Liver (tissue), 8 donors: ENCODE measurements at regions not wholly inside any gene's neighbourhood (a gene's known extent, or its start where the extent isn't known, plus 50 kb on each side); places are given as distances from the start of the nearest gene placed in this dataset.

Source experiments
- DNase-seq: peaks from one replicate; pipeline ENCODE4 v3.0.0-alpha.2; 2017; ENCODE audit warnings: low spot score
- H3K27ac ChIP-seq, 2 donors: one replicate each; pipeline ENCODE4 v1.7.0; 2013; ENCODE audit warnings: inconsistent platforms in 2 of 2, low read length in 2 of 2, control low read depth in 1 of 2, low read depth in 1 of 2, mild to moderate bottlenecking in 1 of 2
- H3K27me3 ChIP-seq, 4 donors: one replicate each; pipeline versions ENCODE4 v1.6.1 to v1.7.0; 2013; ENCODE audit warnings: low read length in 3 of 4, inconsistent platforms in 1 of 4, mild to moderate bottlenecking in 1 of 4, moderate library complexity in 1 of 4; ENCODE audit not compliant: control insufficient read depth in 4 of 4, insufficient read depth in 4 of 4
- H3K36me3 ChIP-seq, 4 donors: one replicate each; pipeline versions ENCODE4 v1.6.1 to v1.7.0; 2013; ENCODE audit warnings: low read length in 3 of 4, mild to moderate bottlenecking in 3 of 4, low read depth in 1 of 4, moderate library complexity in 1 of 4; ENCODE audit not compliant: control insufficient read depth in 4 of 4, insufficient read depth in 3 of 4
- H3K4me1 ChIP-seq, 4 donors: one replicate each; pipeline versions ENCODE4 v1.6.1 to v1.7.0; 2013; ENCODE audit warnings: low read length in 3 of 4, mild to moderate bottlenecking in 3 of 4, moderate library complexity in 1 of 4; ENCODE audit not compliant: control insufficient read depth in 4 of 4, insufficient read depth in 4 of 4
- H3K4me3 ChIP-seq, 3 donors: one replicate each; pipeline versions ENCODE4 v1.6.1 to v1.7.0; 2013; ENCODE audit warnings: low read length in 3 of 3, control low read depth in 1 of 3, low read depth in 1 of 3, mild to moderate bottlenecking in 1 of 3
- H3K9ac ChIP-seq, 2 donors: one replicate each; pipeline ENCODE4 v1.7.0; 2013; ENCODE audit warnings: low read length in 2 of 2, mild to moderate bottlenecking in 2 of 2, moderate library complexity in 2 of 2, control low read depth in 1 of 2, low read depth in 1 of 2
- H3K9me3 ChIP-seq, 4 donors: one replicate each; pipeline versions ENCODE4 v1.6.1 to v1.7.0; 2013; ENCODE audit warnings: low read length in 3 of 4; ENCODE audit not compliant: control insufficient read depth in 4 of 4
- EGR1 ChIP-seq, 2 donors: IDR thresholded peaks; 2 replicates each; pipeline ENCODE4 v1.6.1; 2016 to 2018; ENCODE audit warnings: antibody characterized with exemption in 2 of 2, low read depth in 2 of 2
- FOXA1 ChIP-seq: IDR thresholded peaks from 2 replicates; pipeline ENCODE4 v1.6.1; 2016; ENCODE audit warnings: antibody characterized with exemption
- FOXA2 ChIP-seq: IDR thresholded peaks from 2 replicates; pipeline ENCODE4 v1.6.1; 2016; ENCODE audit warnings: antibody characterized with exemption
- GABPA ChIP-seq, 2 donors: IDR thresholded peaks in 1 of 2; conservative IDR thresholded peaks in 1 of 2; 2 replicates each; pipeline ENCODE4 v1.6.1; 2016; ENCODE audit warnings: antibody characterized with exemption in 2 of 2, mild to moderate bottlenecking in 1 of 2, moderate library complexity in 1 of 2
- HNF4A ChIP-seq, 2 donors: conservative IDR thresholded peaks; 2 replicates each; pipeline ENCODE4 v1.6.1; 2016; ENCODE audit warnings: antibody characterized with exemption in 2 of 2, mild to moderate bottlenecking in 2 of 2
- HNF4G ChIP-seq: IDR thresholded peaks from 2 replicates; pipeline ENCODE4 v1.6.1; 2016; ENCODE audit warnings: antibody characterized with exemption
- JUND ChIP-seq, 2 donors: IDR thresholded peaks; 2 replicates each; pipeline ENCODE4 v1.6.1; 2016; ENCODE audit warnings: antibody characterized with exemption in 2 of 2
- NR2F2 ChIP-seq: IDR thresholded peaks from 2 replicates; pipeline ENCODE4 v1.6.1; 2016; ENCODE audit warnings: antibody characterized with exemption
- RAD21 ChIP-seq, 2 donors: IDR thresholded peaks; 2 replicates each; pipeline ENCODE4 v1.6.1; 2016; ENCODE audit warnings: antibody characterized with exemption in 2 of 2, mild to moderate bottlenecking in 2 of 2
- RXRA ChIP-seq, 2 donors: IDR thresholded peaks; 2 replicates each; pipeline ENCODE4 v1.6.1; 2017 to 2018; ENCODE audit warnings: antibody characterized with exemption in 2 of 2, mild to moderate bottlenecking in 1 of 2
- SP1 ChIP-seq: IDR thresholded peaks from 2 replicates; pipeline ENCODE4 v1.6.1; 2018; ENCODE audit warnings: antibody characterized with exemption, mild to moderate bottlenecking
- TAF1 ChIP-seq: conservative IDR thresholded peaks from 2 replicates; pipeline ENCODE4 v1.6.1; 2016; ENCODE audit warnings: antibody characterized with exemption, mild to moderate bottlenecking
- YY1 ChIP-seq: IDR thresholded peaks from 2 replicates; pipeline ENCODE4 v1.6.1; 2016; ENCODE audit warnings: antibody characterized with exemption, mild to moderate bottlenecking
- whole genome bisulfite sequencing: extraction: QIAGEN DNeasy Blood & Tissue Kit; methylation state at CpG from one replicate; pipeline ENCODE4 v1.1.7; 2013; 5-methylcytosine and 5-hydroxymethylcytosine counted together
- TF ChIP-seq, protein P1 (sequence below): IDR thresholded peaks from 2 replicates; pipeline ENCODE4 v1.6.1; 2016; ENCODE audit warnings: antibody characterized with exemption, mild to moderate bottlenecking
- TF ChIP-seq, protein P2 (sequence below): IDR thresholded peaks from 2 replicates; pipeline ENCODE4 v1.6.1; 2016; ENCODE audit warnings: antibody characterized with exemption
- TF ChIP-seq, protein P3 (sequence below): IDR thresholded peaks from 2 replicates; pipeline ENCODE4 v1.6.1; 2016; ENCODE audit warnings: antibody characterized with exemption
- TF ChIP-seq, protein P4 (sequence below): IDR thresholded peaks from 2 replicates; pipeline ENCODE4 v1.6.1; 2016; ENCODE audit warnings: antibody characterized with exemption
- TF ChIP-seq, protein P5 (sequence below): fragments of 150-350 bp; IDR thresholded peaks from 2 replicates; pipeline ENCODE4 v1.5.1; 2017; ENCODE audit warnings: improper control_type of control experiment, low read depth, low read length; ENCODE audit not compliant: missing input control
- donor health status: healthy.
- donor health status: healthy.
- donor health status: healthy.
- donor health status: healthy.
- donor health status: healthy.

DNA sequence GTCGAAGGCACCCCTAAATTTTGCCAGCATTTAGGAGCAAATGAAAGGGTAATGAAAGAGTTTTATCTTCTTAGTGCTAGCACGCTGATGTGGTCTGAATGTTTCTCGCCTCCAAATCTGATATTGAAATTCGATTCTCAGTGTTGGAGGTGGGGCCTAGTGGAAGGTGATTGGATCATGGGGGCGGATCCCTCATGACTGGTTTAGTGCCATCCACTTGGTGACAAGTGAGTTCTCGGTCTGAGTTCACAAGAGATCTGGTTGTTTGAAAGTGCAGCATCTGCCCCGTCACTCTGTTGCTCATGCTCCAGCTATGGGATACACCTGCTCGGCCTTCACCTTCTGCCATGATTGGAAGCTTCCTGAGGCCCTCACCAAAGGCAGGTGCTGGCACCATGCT is 75.1 kb upstream of the ZBTB40 start:
- H3K9me3 ChIP-seq, result no peaks in the 10 kb centered on the region
- WGBS, result 90% methylated on average over 8 of the region's 8 CpGs
- no peak overlapping the region for H3K9ac ChIP-seq
- TF ChIP-seq JUND (IDR thresholded peaks at IDR 0.05), result no peak
- TF ChIP-seq RXRA (IDR thresholded peaks at IDR 0.05), result no peak
- TF ChIP-seq FOXA1, result no peak
- no peak for TF ChIP-seq FOXA2
- no peak for TF ChIP-seq GABPA (IDR thresholded peaks at IDR 0.05 in 1 of 2, conservative IDR thresholded peaks at IDR 0.05 in 1 of 2)
- no peak for TF ChIP-seq NR2F2
- TF ChIP-seq YY1, result no peak
- TF ChIP-seq, protein P1, sequence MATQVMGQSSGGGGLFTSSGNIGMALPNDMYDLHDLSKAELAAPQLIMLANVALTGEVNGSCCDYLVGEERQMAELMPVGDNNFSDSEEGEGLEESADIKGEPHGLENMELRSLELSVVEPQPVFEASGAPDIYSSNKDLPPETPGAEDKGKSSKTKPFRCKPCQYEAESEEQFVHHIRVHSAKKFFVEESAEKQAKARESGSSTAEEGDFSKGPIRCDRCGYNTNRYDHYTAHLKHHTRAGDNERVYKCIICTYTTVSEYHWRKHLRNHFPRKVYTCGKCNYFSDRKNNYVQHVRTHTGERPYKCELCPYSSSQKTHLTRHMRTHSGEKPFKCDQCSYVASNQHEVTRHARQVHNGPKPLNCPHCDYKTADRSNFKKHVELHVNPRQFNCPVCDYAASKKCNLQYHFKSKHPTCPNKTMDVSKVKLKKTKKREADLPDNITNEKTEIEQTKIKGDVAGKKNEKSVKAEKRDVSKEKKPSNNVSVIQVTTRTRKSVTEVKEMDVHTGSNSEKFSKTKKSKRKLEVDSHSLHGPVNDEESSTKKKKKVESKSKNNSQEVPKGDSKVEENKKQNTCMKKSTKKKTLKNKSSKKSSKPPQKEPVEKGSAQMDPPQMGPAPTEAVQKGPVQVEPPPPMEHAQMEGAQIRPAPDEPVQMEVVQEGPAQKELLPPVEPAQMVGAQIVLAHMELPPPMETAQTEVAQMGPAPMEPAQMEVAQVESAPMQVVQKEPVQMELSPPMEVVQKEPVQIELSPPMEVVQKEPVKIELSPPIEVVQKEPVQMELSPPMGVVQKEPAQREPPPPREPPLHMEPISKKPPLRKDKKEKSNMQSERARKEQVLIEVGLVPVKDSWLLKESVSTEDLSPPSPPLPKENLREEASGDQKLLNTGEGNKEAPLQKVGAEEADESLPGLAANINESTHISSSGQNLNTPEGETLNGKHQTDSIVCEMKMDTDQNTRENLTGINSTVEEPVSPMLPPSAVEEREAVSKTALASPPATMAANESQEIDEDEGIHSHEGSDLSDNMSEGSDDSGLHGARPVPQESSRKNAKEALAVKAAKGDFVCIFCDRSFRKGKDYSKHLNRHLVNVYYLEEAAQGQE, result no peak
- TF ChIP-seq HNF4A (conservative IDR thresholded peaks at IDR 0.05), result no peak
- TF ChIP-seq, protein P2, sequence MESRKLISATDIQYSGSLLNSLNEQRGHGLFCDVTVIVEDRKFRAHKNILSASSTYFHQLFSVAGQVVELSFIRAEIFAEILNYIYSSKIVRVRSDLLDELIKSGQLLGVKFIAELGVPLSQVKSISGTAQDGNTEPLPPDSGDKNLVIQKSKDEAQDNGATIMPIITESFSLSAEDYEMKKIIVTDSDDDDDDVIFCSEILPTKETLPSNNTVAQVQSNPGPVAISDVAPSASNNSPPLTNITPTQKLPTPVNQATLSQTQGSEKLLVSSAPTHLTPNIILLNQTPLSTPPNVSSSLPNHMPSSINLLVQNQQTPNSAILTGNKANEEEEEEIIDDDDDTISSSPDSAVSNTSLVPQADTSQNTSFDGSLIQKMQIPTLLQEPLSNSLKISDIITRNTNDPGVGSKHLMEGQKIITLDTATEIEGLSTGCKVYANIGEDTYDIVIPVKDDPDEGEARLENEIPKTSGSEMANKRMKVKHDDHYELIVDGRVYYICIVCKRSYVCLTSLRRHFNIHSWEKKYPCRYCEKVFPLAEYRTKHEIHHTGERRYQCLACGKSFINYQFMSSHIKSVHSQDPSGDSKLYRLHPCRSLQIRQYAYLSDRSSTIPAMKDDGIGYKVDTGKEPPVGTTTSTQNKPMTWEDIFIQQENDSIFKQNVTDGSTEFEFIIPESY, result no peak
- TF ChIP-seq, protein P3, sequence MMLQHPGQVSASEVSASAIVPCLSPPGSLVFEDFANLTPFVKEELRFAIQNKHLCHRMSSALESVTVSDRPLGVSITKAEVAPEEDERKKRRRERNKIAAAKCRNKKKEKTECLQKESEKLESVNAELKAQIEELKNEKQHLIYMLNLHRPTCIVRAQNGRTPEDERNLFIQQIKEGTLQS, result no peak
- no peak for TF ChIP-seq TAF1
- TF ChIP-seq HNF4G, result no peak
- TF ChIP-seq, protein P4, sequence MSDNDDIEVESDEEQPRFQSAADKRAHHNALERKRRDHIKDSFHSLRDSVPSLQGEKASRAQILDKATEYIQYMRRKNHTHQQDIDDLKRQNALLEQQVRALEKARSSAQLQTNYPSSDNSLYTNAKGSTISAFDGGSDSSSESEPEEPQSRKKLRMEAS, result no peak
- TF ChIP-seq SP1, result no peak
- TF ChIP-seq, protein P5, sequence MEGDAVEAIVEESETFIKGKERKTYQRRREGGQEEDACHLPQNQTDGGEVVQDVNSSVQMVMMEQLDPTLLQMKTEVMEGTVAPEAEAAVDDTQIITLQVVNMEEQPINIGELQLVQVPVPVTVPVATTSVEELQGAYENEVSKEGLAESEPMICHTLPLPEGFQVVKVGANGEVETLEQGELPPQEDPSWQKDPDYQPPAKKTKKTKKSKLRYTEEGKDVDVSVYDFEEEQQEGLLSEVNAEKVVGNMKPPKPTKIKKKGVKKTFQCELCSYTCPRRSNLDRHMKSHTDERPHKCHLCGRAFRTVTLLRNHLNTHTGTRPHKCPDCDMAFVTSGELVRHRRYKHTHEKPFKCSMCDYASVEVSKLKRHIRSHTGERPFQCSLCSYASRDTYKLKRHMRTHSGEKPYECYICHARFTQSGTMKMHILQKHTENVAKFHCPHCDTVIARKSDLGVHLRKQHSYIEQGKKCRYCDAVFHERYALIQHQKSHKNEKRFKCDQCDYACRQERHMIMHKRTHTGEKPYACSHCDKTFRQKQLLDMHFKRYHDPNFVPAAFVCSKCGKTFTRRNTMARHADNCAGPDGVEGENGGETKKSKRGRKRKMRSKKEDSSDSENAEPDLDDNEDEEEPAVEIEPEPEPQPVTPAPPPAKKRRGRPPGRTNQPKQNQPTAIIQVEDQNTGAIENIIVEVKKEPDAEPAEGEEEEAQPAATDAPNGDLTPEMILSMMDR, result no peak
- no peak for TF ChIP-seq EGR1 (IDR thresholded peaks at IDR 0.05; ENCODE audit: low read depth in 2 of 2)
- H3K4me3 ChIP-seq, result no peak overlapping the region
- H3K27me3 ChIP-seq, result peaks cover 0 to 3% (median 0%) of the 10 kb centered on the region in 4 donors
- H3K27ac ChIP-seq, result no peak overlapping the region
- H3K36me3 ChIP-seq, result no peaks in the 10 kb centered on the region
- H3K4me1 ChIP-seq, result no peaks in the 10 kb centered on the region
- DNase-seq, result no peak

DNA sequence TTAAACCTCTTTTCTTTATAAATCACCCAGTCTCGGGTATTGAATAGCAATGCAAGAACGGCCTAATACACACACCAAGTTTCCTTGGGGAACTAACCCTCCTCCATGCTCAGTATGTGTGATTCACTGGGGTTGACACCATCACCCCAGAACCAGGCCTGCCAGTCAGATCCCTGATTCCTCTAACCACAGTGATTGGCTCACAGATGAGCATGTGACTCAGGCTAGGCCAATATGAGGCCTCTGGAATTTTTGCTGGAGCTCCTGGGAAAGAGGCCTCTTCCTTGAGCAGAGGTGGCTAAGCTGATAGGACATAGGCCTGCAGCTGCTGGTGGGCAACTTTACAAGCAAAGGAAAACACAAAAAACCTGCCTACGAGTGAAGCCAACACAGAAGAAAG is 74.7 kb upstream of the ZBTB40 start:
- H3K27me3 ChIP-seq, result peaks cover 0 to 3% (median 0%) of the 10 kb centered on the region in 4 donors
- no peaks in the 10 kb centered on the region for H3K9me3 ChIP-seq
- H3K9ac ChIP-seq, result no peak overlapping the region
- WGBS, result 95% methylated on average over 3 of the region's 3 CpGs
- H3K36me3 ChIP-seq, result no peaks in the 10 kb centered on the region
- H3K27ac ChIP-seq, result no peak overlapping the region
- no peak for DNase-seq
- no peaks in the 10 kb centered on the region for H3K4me1 ChIP-seq
- no peak overlapping the region for H3K4me3 ChIP-seq
- TF ChIP-seq YY1 (no peak), FOXA2 (no peak), HNF4G (no peak), EGR1 (IDR thresholded peaks at IDR 0.05; ENCODE audit: low read depth in 2 of 2) (no peak), GABPA (IDR thresholded peaks at IDR 0.05 in 1 of 2, conservative IDR thresholded peaks at IDR 0.05 in 1 of 2) (no peak), SP1 (no peak), TAF1 (no peak), RAD21 (IDR thresholded peaks at IDR 0.05) (no peak), HNF4A (conservative IDR thresholded peaks at IDR 0.05) (no peak), FOXA1 (no peak), JUND (IDR thresholded peaks at IDR 0.05) (no peak), RXRA (IDR thresholded peaks at IDR 0.05) (no peak)
- TF ChIP-seq, protein P4, result no peak
- TF ChIP-seq, protein P2, result no peak
- TF ChIP-seq, protein P5, result no peak
